Aorta (tissue), 5 donors: ENCODE measurements at regions not wholly inside any gene's neighbourhood (a gene's known extent, or its start where the extent isn't known, plus 50 kb on each side); places are given as distances from the start of the nearest gene placed in this dataset.
"Not testable (repeated sequence)": the region's sequence is repeated elsewhere in the genome, so short reads cannot be mapped to it uniquely, and the experiment has no call there.

ENCODE experiments used
- ATAC-seq: fragments of 200-7000 bp; cut with Tn5 transposase; one replicate; pipeline ENCODE4 v1.9.1; 2022; ENCODE audit warnings: moderate library complexity; ENCODE audit not compliant: low FRiP score
- DNase-seq, 2 donors: peaks; one replicate each; pipeline ENCODE4 v3.0.0-alpha.2; 2020
- H3K27ac ChIP-seq, 2 donors: one replicate each; pipeline ENCODE4 v1.5.1; 2013; ENCODE audit warnings: low read length in 2 of 2, mild to moderate bottlenecking in 2 of 2, moderate library complexity in 2 of 2, control low read depth in 1 of 2, inconsistent platforms in 1 of 2, low read depth in 1 of 2
- H3K27me3 ChIP-seq, 2 donors: one replicate each; pipeline ENCODE4 v1.6.1; 2013; ENCODE audit warnings: control low read depth in 1 of 2, low read length in 1 of 2, mild to moderate bottlenecking in 1 of 2, moderate library complexity in 1 of 2; ENCODE audit not compliant: insufficient read depth in 2 of 2, control insufficient read depth in 1 of 2
- H3K36me3 ChIP-seq, 2 donors: one replicate each; pipeline ENCODE4 v1.6.1; 2013; ENCODE audit warnings: control low read depth in 1 of 2, low read length in 1 of 2, mild to moderate bottlenecking in 1 of 2; ENCODE audit not compliant: insufficient read depth in 2 of 2, control insufficient read depth in 1 of 2
- H3K4me1 ChIP-seq, 2 donors: one replicate each; pipeline ENCODE4 v1.6.1; 2013; ENCODE audit warnings: low read length in 2 of 2, control low read depth in 1 of 2, mild to moderate bottlenecking in 1 of 2, moderate library complexity in 1 of 2; ENCODE audit not compliant: insufficient read depth in 2 of 2, control insufficient read depth in 1 of 2
- H3K4me3 ChIP-seq, 2 donors: one replicate each; pipeline ENCODE4 v1.5.1; 2013; ENCODE audit warnings: low read length in 2 of 2, control low read depth in 1 of 2, mild to moderate bottlenecking in 1 of 2
- H3K9me3 ChIP-seq: one replicate; pipeline ENCODE4 v1.6.1; 2013; ENCODE audit warnings: mild to moderate bottlenecking, low read length; ENCODE audit not compliant: control insufficient read depth
- WGBS, 2 donors: extraction: QIAGEN DNeasy Blood & Tissue Kit; methylation state at CpG; one replicate each; pipeline ENCODE4 v1.1.7; 2013; 5-methylcytosine and 5-hydroxymethylcytosine counted together
- intact Hi-C, 2 donors: fragments of 100-400 bp; cut with DNase I; formaldehyde crosslinking; loops; one replicate each; pipeline versions ENCODE4 v1.14.2 to v1.15.0; 2022
- donor health status: healthy with polysubstance abuse.
- donor health status: Bipolar disorder and iron deficiency.
- donor health status: DM: no; HTN: no; CAD: no.
- donor health status: DM: no; HTN: no; CAD: no.
- donor health status: DM: yes; HTN: yes; CAD: no.

DNA sequence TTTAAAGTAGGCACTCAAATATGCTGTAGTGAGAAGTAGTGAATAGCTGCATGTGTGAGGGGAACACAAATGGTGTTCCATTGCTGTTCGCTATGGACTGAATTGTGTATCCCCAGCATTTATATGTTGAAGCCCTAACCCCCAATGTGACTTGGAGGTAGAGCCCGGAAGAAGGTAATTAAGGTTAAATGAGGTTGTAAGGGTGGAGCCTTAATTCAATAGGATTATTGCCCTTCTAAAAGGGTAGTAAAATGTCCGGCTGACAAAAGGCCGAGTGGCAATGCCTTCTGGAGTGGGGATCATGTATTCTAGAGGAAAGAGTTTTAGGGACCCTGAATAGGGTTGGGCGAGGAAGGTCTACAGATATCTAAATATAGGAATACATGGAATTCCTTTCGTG is 168.9 kb upstream of the NUDT10 start:
- 73 to 79% methylated on average over 6 of the region's 6 CpGs for WGBS, 2 donors
- DNase-seq (no peak), ATAC-seq (no peak)
- Histone ChIP-seq H3K4me3 (no peak overlapping the region), H3K36me3 (no peaks in the 10 kb centered on the region), H3K9me3 (no peaks in the 10 kb centered on the region), H3K27ac (no peak overlapping the region), H3K4me1 (no peaks in the 10 kb centered on the region), H3K27me3 (no peaks in the 10 kb centered on the region)
- intact Hi-C loops: no loop called here

GRCh38 chrX:51178356-51178900 is 154.2 kb upstream of the NUDT10 start:
- H3K36me3 ChIP-seq, H3K27me3 ChIP-seq, ATAC-seq, H3K4me3 ChIP-seq, H3K9me3 ChIP-seq, DNase-seq, H3K27ac ChIP-seq, intact Hi-C loops, H3K4me1 ChIP-seq: not testable (repeated sequence)
- WGBS, 2 donors: 62 to 74% methylated on average over 4 of the region's 4 CpGs

GRCh38 chrX:51179805-51180204 is 152.8 kb upstream of the NUDT10 start:
- H3K4me3 ChIP-seq, H3K27me3 ChIP-seq, H3K27ac ChIP-seq, DNase-seq, ATAC-seq, H3K36me3 ChIP-seq, H3K9me3 ChIP-seq, intact Hi-C loops, H3K4me1 ChIP-seq: not testable (repeated sequence)
- WGBS, 2 donors: 61 to 85% methylated on average over 4 to 5 of the region's 5 CpGs

GRCh38 chrX:51182545-51182944 is 150.1 kb upstream of the NUDT10 start:
- intact Hi-C loops: no loop called here
- Histone ChIP-seq H3K4me3 (no peak overlapping the region), H3K27ac (no peak overlapping the region), H3K9me3 (no peaks in the 10 kb centered on the region), H3K36me3 (no peaks in the 10 kb centered on the region), H3K4me1 (no peaks in the 10 kb centered on the region), H3K27me3 (no peaks in the 10 kb centered on the region)
- DNase-seq: no peak
- WGBS, 2 donors: 43 to 51% methylated on average over 6 of the region's 6 CpGs
- no peak for ATAC-seq

DNA sequence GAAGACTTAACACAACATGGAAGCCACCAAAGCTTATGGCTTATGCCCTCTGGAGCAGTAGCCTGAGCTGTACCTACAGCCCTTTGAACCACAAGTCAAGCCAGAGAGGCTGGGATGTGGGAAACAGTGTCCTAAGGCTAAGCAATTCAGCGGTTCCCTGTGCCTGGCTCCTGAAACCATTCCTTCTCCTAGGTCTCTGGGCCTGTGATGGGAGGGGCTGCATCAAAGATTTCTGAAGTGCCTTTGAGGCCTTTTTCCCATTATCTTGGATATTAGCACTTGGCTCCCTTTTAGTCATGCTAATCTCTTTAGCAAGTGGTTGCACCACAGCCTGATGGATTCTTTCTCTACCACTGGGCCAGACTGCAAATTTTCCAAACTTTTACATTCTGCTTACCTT is 140.5 kb upstream of the NUDT10 start:
- intact Hi-C loops: no loop called here
- no peak for DNase-seq
- H3K27ac ChIP-seq: no peak overlapping the region
- no peak overlapping the region for H3K4me3 ChIP-seq
- H3K9me3 ChIP-seq: no peaks in the 10 kb centered on the region
- H3K36me3 ChIP-seq: no peaks in the 10 kb centered on the region
- 78 to 88% methylated on average over 1 of the region's 1 CpG for WGBS, 2 donors
- no peaks in the 10 kb centered on the region for H3K4me1 ChIP-seq
- H3K27me3 ChIP-seq: no peaks in the 10 kb centered on the region
- no peak for ATAC-seq

DNA sequence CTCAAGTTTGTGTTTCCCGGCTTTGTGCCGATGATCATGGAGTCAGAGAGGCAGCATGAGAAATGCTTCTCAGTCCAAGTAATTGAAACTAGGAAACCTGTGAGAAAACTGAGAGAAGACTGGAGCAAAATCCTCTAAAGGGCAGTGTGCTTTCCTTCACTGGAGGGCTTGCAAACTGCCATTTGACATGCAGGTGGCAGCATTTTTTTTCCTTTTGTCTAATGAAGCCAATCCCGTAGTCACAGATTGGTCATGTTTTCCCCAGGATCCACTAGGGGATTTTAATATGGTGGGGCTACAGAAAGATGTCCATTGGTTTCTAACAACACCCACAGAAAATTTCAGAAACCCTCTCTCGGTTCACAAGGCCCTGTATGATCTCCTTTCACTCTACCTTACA is 117.4 kb upstream of the NUDT10 start:
- H3K4me1 ChIP-seq: no peaks in the 10 kb centered on the region
- H3K4me3 ChIP-seq: no peak overlapping the region
- H3K9me3 ChIP-seq: no peaks in the 10 kb centered on the region
- WGBS, 2 donors: 55% methylated on average over 4 of the region's 4 CpGs
- DNase-seq: no peak
- no peak overlapping the region for H3K27ac ChIP-seq
- no peaks in the 10 kb centered on the region for H3K36me3 ChIP-seq
- no peaks in the 10 kb centered on the region for H3K27me3 ChIP-seq
- intact Hi-C loops: no loop called here
- no peak for ATAC-seq

DNA sequence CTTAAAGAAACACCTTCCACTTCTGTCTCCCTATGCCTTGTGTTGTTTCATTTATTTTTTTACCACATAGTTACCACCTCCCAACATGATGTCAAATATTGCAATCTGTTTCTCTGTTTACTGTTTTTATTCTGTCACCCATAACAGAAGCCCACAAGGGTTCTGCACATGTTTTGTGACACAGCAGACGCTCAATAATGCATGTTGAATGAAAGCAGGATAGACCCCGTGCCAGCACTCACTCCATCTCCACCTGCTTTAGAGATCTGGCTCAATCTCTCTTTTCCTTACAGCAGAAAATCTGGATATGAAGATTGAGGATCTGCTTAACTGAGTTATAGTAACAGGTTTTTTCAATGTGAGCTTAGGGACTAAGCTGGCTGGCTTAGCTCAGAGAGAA is 116.8 kb upstream of the NUDT10 start:
- Histone ChIP-seq H3K9me3 (no peaks in the 10 kb centered on the region), H3K4me1 (no peaks in the 10 kb centered on the region), H3K27ac (no peak overlapping the region), H3K27me3 (no peaks in the 10 kb centered on the region), H3K36me3 (no peaks in the 10 kb centered on the region), H3K4me3 (no peak overlapping the region)
- WGBS, 2 donors: 66 to 78% methylated on average over 2 of the region's 2 CpGs
- intact Hi-C loops: no loop called here
- ATAC-seq (no peak), DNase-seq (no peak)

DNA sequence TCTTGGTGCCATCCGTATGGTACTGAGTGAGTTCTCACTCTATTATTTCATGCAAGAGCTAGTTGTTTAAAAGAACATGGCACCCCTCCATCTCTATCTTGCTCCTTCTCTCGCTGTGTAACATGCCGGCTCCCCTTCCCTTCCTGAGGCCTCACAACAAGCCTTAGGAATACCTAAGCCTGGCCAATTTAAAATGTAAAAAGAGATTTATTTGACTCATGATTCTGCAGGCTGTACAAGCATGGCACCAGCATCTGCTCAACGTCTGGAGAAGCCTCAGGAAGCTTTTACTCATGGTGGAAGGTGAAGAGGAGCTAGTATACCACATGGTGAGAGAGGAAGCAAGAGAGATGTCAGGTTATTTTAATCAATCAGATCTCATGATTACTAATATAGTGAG is 90.4 kb upstream of the NUDT10 start:
- intact Hi-C loops: no loop called here
- H3K4me3 ChIP-seq: no peak overlapping the region

DNA sequence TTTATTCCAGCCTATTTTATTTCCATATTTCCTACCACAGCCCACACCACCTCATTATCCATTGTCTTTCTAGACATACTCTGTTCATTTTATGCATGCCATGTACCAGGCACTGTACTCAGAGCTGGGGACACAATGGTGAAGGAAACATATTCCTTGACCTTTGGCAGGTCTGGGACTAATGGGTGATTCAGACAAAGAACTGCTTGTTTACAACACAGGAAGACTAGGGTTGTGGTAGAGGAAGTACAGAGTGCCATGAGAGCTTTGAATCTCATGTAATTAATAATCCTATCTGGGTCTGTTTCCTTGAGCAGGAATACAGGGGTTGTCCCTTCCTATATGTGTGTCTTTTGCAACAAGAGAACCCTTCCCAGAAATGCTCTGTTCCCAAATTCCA is 75.1 kb upstream of the NUDT10 start:
- DNase-seq: no peak
- intact Hi-C loops: no loop called here
- no peak overlapping the region for H3K27ac ChIP-seq
- no peaks in the 10 kb centered on the region for H3K4me1 ChIP-seq
- no peaks in the 10 kb centered on the region for H3K9me3 ChIP-seq
- no peaks in the 10 kb centered on the region for H3K27me3 ChIP-seq
- no peak overlapping the region for H3K4me3 ChIP-seq
- no peaks in the 10 kb centered on the region for H3K36me3 ChIP-seq
- no peak for ATAC-seq

More for the DNA sequence above, 90.4 kb upstream of the NUDT10 start:
- WGBS, 2 donors: 69 to 76% methylated on average over 4 of the region's 4 CpGs
- no peak overlapping the region for H3K27ac ChIP-seq
- peaks cover 5% of the 10 kb centered on the region for H3K9me3 ChIP-seq
- ATAC-seq: no peak
- H3K36me3 ChIP-seq: no peaks in the 10 kb centered on the region
- no peaks in the 10 kb centered on the region for H3K4me1 ChIP-seq
- no peaks in the 10 kb centered on the region for H3K27me3 ChIP-seq
- no peak for DNase-seq
